OCI-LY3 (cell line): ENCODE measurements at regions not wholly inside any gene's neighbourhood (a gene's known extent, or its start where the extent isn't known, plus 50 kb on each side); places are given as distances from the start of the nearest gene placed in this dataset.

Experiments used
- EZH2phosphoT487 ChIP-seq: fragments of 200-600 bp; shearing (Covaris generic); IDR thresholded peaks from 2 replicates; pipeline ENCODE4 v1.6.1; 2018; ENCODE audit warnings: antibody characterized with exemption, mixed run types, low read depth
- TF ChIP-seq, protein P1 (sequence below): fragments of 200-600, 300-600 bp; sonication (generic); IDR thresholded peaks from 2 replicates; pipeline ENCODE4 v1.5.1; 2014; ENCODE audit warnings: antibody characterized with exemption, low read length, low read depth

DNA sequence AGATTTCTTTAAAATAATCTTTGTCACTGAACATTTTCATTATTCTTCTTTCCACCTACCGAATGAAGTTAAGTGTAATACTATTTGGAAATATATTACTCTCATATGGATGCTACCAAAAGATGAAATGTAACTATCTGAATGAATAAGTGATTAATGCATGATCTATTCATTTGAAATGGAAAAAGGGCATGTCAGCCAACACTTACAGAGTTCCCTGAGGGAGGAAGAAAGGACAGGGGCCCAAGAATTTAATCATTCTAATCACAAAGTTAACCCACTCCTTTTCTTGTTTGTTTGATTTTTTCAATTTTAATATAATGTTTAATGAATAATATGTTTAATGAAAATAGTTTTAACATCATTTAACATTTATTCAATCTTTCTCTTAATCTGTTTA, 129.4 kb downstream of the ZC3H11B start:
- TF ChIP-seq, protein P1, sequence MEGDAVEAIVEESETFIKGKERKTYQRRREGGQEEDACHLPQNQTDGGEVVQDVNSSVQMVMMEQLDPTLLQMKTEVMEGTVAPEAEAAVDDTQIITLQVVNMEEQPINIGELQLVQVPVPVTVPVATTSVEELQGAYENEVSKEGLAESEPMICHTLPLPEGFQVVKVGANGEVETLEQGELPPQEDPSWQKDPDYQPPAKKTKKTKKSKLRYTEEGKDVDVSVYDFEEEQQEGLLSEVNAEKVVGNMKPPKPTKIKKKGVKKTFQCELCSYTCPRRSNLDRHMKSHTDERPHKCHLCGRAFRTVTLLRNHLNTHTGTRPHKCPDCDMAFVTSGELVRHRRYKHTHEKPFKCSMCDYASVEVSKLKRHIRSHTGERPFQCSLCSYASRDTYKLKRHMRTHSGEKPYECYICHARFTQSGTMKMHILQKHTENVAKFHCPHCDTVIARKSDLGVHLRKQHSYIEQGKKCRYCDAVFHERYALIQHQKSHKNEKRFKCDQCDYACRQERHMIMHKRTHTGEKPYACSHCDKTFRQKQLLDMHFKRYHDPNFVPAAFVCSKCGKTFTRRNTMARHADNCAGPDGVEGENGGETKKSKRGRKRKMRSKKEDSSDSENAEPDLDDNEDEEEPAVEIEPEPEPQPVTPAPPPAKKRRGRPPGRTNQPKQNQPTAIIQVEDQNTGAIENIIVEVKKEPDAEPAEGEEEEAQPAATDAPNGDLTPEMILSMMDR, result no peak
- TF ChIP-seq EZH2phosphoT487, result no peak
